Heart left ventricle (tissue), 13 donors: ENCODE measurements at regions not wholly inside any gene's neighbourhood (a gene's known extent, or its start where the extent isn't known, plus 50 kb on each side); places are given as distances from the start of the nearest gene placed in this dataset.

Experiments used
- POLR2A ChIP-seq, 2 donors: fragments of 450-650 bp; IDR thresholded peaks; one replicate each; pipeline ENCODE4 v1.6.1; 2017; ENCODE audit warnings: antibody characterized with exemption in 2 of 2, mild to moderate bottlenecking in 2 of 2, moderate library complexity in 2 of 2
- TF ChIP-seq, protein P1 (sequence below), 12 donors: fragments of 200-600 bp; sonication (generic) in 4 of 12; IDR thresholded peaks; one replicate each; pipeline versions ENCODE4 v1.5.0 to v1.8.0; 2018 to 2022; ENCODE audit warnings: antibody characterized with exemption in 12 of 12, mild to moderate bottlenecking in 5 of 12
- donor health status: ischemic (EF 13 %, LVEDD 7.1; RV severe dilation, severe dysfunction).
- donor health status: DM: no; HTN: yes; CAD: no.
- donor health status: DM: no; HTN: no; CAD: no.
- donor health status: ischemic (EF 25% LVEDD 6.9; RV normal size, moderate dysfunction).
- donor health status: ischemic (EF 25% LVEDD 5.7; RV mildly dilated, moderate dysfunction).
- donor health status: ischemic (EF 35%, LVEDD 5.7; RV mildly dilated, moderate dysfunction).
- donor health status: nonischemic (EF 11% LVEDD 7.7; RV severe dilation, severe dysfunction).
- donor health status: DM: yes; HTN: yes; CAD: no.
- donor health status: PGD.
- donor health status: ischemic (EF 29% LVEDD 5.4; RV normal size, mild dysfunction).
- donor health status: nonischemic (EF 23%, LVEDD 6.1; RV moderate dilation, normal function).

GRCh38 chr9:103193992-103194391 lies 198.9 kb downstream of the CYLC2 start:
- TF ChIP-seq, protein P1, sequence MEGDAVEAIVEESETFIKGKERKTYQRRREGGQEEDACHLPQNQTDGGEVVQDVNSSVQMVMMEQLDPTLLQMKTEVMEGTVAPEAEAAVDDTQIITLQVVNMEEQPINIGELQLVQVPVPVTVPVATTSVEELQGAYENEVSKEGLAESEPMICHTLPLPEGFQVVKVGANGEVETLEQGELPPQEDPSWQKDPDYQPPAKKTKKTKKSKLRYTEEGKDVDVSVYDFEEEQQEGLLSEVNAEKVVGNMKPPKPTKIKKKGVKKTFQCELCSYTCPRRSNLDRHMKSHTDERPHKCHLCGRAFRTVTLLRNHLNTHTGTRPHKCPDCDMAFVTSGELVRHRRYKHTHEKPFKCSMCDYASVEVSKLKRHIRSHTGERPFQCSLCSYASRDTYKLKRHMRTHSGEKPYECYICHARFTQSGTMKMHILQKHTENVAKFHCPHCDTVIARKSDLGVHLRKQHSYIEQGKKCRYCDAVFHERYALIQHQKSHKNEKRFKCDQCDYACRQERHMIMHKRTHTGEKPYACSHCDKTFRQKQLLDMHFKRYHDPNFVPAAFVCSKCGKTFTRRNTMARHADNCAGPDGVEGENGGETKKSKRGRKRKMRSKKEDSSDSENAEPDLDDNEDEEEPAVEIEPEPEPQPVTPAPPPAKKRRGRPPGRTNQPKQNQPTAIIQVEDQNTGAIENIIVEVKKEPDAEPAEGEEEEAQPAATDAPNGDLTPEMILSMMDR (IDR thresholded peaks at IDR 0.05), result no peak
- TF ChIP-seq POLR2A (IDR thresholded peaks at IDR 0.05), result no peak
